COLO668 (cell line): ENCODE measurements at regions not wholly inside any gene's neighbourhood (a gene's known extent, or its start where the extent isn't known, plus 50 kb on each side); places are given as distances from the start of the nearest gene placed in this dataset.

ENCODE experiments used
- DNase-seq: peaks from one replicate; lab custom pipeline; 2025; ENCODE audit not compliant: unreplicated experiment; lab: John Stamatoyannopoulos, UW

- no peak for DNase-seq
Observed at GRCh38 chr15:60057554-60057953, 53.4 kb downstream of the FOXB1 start.

DNA sequence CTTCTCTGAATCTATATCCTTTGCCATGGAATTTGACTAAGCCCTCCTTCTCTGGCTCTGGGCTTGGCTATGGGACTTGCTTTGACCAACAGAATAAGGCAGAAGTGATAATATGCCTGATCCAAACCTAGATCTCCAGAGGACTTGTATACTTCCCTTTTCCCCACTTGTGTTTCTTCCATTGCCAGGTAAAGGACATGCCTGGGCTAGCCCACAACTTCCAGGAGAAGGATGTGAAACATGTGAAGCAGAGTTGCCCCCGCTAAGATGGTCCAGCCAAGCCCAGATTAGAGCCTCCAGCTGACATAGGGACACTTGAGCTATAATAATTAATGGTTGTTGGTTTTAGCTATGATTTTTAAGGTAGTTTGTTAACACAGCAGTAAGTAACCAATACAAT is 55.1 kb downstream of the FOXB1 start:
- no peak for DNase-seq

- no peak for DNase-seq
Observed at GRCh38 chr15:60061758-60062157, 57.6 kb downstream of the FOXB1 start.

GRCh38 chr15:60062826-60063225 is 58.7 kb downstream of the FOXB1 start:
- no peak for DNase-seq

- no peak for DNase-seq
Observed at GRCh38 chr15:60065951-60066350, 61.8 kb downstream of the FOXB1 start.

GRCh38 chr15:60070838-60071493 is 66.9 kb downstream of the FOXB1 start:
- no peak for DNase-seq

DNA sequence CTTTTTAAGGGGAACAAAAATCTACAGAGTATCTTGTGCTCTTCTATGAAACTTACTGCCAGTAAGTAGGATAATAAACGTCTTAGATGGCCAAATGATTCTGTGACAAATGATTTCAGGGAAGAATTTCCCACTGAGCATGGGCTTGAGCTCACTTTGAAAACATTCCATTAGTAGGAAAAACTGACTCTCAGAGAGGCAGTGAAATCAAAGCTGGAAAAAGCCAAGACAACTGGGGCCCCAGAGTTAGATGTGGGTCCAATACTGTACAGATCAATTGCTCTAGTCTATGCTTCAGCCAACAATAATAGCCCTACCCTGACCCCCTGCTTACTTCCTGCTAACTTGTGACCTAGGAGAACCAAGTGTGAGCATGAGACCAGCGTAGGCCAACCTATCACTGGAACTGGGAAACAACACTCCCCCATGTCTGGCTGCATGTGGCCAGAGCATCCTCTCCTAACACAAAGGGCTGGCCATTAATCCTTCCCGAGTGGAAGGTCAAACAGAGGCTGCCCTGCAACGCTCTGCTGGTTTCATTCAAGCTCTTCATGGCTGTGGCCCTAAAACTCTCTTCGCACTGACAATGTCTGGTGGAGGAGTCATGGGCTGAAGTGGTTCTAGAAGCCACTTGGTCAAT is 68.8 kb downstream of the FOXB1 start:
- DNase-seq, result no peak

GRCh38 chr15:60073466-60073840 is 69.3 kb downstream of the FOXB1 start:
- DNase-seq, result no peak

DNA sequence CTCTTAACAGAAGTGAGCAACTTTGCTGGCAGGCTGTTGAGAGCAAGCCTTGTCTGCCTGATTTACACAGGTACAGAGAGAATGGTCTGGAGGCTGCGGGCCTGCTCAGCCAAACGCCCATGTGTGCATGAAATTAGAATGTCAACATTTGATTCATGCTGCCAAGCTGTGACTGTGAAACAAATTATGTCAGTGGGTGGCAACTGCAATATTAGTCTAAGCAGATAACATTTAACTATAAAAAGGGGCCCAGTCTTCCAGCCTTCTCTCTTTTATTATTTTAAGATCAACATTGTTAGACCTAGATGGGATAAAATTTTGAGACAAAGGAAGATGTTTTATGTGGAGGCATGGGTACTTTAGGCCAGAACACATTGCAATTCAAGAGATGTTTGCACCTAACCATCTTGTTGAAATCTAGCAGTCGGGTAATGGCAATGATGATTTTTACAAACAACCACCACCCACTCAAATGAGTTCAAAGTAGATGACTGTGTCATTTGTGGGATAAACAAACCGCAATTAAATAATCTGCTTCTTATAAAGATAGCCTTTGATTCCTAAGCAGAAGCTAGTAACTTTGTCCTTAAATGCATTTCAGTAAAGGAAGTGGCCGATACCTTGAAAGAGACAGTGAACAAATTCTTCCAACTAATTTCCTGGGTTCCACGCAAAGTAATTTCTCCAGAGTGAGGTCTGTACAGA is 70.2 kb downstream of the FOXB1 start:
- DNase-seq, result no peak

DNA sequence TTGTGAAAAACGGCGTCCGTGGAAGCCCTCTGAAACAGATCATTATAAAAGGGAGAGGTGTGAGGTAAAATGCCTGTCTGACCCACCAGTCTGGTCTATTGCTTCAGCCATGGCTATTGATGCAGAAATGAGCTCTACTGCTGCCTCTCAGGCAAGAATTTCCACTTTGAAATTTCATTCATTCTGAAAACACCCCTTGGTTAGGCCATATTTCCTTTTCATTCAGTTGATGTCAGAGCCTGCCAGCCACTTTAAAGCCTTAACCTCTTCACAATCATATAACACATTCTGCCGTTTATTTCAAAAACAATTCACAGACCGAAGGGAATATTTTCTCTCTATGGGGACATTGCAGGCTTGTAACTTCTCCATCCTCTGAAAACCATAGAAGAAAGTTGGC is 71.9 kb downstream of the FOXB1 start:
- DNase-seq, result no peak

DNA sequence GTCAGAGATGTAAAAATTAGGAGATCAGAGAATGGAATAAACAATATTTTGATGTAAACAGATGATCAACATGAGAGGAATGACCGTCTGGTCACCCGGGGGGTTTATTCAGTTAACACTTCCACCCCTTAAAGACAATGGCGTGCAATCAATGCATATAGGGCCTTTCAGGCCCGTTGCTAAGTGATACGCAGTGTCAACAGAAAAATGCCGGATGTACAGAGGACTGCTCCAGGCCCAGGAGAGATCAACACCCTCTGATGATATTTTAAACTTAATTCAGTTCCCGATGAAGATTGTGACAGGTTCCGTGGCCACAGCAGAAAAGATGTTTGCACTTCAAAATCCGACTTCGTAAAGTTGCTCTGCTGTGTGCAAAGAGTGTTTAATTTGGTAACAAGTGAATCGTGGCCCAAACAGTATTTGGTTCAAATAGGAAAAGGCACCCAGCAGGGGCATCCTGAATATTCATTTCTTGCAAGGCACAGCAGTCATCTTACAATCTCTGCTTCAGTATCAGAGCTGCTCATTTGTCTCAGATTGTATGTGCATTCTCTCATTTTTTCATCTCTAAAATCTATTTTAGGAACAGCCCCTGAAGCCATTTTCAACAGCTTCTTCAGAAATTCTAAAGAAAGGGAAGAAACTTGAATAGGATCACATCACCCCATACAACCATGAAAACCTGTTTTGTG is 72.6 kb downstream of the FOXB1 start:
- DNase-seq, result peak; percentile 19

DNA sequence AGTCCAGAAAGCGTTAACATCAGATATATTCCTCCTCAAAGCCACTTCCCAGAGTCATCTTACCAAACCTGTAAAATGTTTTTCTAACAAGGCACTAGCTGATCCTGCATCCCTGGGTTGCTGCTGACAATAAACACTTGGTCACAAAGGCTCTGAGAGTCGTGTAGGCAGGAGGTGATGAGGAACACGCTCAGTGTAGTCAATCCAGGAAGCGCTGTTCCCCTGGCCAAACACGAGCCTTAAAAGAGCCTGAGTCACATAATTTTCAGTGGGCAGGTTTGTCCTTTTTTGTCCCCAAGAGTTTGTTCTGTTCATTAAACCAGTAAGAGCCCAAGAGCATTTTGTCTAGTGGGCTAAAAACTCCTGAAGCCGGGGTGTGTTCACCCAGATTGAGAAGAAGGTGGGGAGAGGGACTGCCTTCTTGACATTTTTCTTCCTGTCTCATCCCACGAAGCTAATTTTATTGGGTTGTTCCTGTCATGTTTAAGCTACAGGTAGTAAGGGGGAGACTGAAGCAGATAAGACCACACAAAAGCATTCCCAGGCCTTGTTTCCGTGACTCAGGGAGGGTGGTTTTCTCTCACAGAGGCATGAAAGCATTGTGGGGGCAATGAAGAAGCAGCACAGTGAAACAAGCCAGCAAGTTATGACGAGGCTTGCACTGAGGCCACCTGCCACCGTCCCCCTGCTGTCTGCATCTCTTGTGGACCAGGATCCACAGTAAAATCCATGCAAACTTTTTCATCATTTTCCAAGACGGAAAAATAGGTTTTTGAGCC is 73.7 kb downstream of the FOXB1 start:
- DNase-seq, result no peak

- no peak for DNase-seq
Observed at GRCh38 chr15:60079210-60079609, 75.1 kb downstream of the FOXB1 start.

DNA sequence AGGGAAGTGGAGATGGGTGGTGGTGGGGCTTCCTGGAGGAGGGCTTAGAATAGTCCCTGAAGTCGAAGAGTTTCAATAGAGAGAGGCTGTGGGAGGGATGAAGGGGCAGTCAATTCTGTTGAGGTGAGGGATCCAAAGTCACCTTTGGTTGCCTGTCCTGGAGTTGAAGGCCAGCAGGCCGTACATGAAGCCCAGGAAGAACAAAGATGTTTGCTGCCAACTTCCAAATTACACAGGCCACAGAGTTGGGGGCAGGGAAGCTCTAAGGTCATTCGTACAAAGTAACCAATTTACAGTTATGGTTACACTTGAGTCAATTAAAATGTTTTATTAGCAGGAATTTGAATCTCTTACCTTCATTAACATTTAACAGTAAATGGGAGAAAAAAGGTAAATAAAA is 77.9 kb downstream of the FOXB1 start:
- DNase-seq, result no peak

GRCh38 chr15:60083318-60083717 is 79.2 kb downstream of the FOXB1 start:
- no peak for DNase-seq

DNA sequence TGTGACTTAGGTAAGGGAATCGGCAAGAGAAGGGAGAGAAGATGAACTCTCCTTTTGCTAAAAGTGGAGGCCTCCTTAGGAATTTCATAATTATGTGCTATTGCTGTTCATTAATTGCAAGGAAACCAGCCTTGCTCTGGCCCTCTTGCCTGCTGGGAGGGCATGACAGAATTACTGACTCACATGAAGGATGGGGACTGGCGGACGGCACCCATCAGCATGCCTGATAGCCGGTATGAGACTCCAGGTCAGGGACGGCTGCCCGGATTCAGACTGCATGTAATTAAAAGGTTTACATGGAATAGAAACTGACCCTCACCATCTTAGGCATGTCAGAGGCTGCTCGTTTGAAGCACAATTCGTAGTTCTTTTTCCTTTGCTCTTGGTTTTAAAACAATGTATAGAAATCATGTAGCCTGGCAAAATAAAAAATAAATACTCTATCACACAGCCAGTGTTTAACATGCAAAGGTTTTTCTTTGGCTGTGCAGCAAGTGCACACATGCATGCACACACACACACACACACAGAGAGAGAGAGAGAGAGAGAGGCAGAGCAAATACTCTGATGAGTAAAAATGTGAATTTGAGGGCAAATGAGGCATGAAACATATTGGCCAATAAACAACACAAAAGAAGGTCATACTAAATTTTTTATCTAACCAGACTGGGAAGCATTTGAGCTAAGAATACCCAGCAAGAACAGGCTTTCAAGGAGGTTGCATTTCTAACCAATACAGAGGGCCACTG is 82.7 kb downstream of the FOXB1 start:
- DNase-seq, result no peak

DNA sequence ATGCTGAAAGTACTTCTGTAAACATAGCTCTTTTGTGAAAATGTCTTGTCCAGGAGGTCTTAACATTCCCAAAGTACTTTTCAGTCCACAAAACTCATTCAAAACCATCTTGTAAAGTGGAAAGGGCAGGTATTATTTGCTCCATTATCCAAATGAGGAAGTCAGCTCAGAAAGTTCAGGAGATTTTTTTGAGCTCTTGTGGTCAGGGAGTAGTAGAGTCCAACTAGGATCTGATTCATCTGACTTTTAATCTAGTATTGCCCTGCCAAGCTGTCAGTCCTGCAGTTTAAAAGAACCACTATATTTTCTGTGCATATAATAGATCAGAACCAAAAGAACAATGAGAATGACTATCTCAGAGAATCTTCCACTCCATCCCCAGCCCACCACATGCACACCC is 83.5 kb downstream of the FOXB1 start:
- no peak for DNase-seq

DNA sequence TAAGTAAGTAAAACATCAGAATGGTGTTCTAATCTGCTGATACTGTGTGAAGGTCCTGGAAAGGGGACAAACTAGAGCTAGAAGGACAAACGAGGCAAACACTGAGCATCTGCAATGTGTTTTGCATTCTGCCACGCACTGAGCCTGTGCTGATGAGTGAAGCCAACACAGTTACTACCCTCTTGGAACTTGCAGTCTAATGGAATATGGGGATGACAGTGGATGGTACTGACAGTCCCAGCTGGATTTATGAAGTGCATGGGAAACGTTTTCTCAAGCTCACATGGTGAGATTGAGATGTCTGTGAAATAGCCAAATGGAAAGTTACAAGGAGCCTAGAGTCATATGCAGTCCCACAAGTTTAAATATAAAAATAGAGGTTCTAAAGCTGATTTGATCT is 86.6 kb downstream of the FOXB1 start:
- DNase-seq, result no peak

GRCh38 chr15:60091157-60091556 is 87.0 kb downstream of the FOXB1 start:
- no peak for DNase-seq

DNA sequence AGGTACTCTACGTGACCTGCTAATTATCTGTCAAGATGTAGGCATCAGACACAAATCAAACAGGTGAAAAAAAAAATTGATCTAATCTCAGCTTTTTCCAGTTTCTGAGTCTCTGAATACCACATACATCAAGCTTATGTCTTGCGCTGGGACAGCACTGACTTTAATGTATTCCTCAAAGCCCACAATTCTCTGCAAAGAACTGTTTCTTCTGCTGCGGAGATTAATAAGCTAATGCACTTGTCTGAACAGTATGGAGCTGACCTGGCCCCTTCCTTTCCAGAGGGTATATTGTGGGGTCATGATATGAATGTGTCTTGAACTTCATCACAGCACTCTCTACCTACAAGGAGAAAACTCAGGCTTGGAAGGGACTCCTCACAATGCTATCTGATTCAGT is 87.8 kb downstream of the FOXB1 start:
- DNase-seq, result no peak
